ENCODE measurements at regions not wholly inside any gene's neighbourhood (a gene's known extent, or its start where the extent isn't known, plus 50 kb on each side); places are given as distances from the start of the nearest gene placed in this dataset.

DNA sequence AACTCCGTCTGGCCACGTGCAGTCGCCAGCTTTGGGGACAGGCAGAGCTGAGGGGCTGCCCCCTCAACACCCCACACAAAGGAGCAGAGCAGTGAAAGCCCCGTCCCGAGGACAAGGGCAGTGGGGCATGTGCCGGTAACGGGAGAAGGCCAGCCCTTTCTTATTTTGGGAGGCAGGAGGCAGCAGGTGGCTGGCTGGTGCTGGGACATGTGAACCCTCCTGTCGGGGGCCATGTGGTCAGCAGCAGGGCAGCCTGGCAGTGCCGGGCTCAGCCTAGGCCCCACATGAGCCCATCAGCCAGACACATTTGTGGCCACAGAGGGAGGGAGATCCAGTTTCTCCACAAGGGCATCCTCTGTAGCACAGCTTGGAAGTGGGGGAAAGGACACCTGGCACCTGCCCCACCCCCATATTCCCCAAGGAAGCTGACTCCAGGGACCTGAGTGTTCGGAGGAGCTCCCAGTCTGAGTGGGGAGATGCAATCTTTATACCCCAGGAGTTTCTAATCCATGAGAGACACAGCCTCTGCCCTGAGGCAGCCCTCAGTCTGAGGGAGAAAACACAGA is 137.6 kb downstream of the MRPL14 start:
- no peak for TF ChIP-seq TAF1 (IDR thresholded peaks at IDR 0.05; ENCODE audit: borderline replicate concordance, insufficient read depth, low read length)
- no peak for TF ChIP-seq REST (IDR thresholded peaks at IDR 0.05; ENCODE audit: insufficient read depth in 1 of 2, low read depth in 2 of 2, low read length in 2 of 2)
- TF ChIP-seq SIN3A (IDR thresholded peaks at IDR 0.05; ENCODE audit: borderline replicate concordance, insufficient read depth, low read length), result no peak
- no peak for TF ChIP-seq POLR2AphosphoS5 (IDR thresholded peaks at IDR 0.05; ENCODE audit: low read depth, low read length)

DNA sequence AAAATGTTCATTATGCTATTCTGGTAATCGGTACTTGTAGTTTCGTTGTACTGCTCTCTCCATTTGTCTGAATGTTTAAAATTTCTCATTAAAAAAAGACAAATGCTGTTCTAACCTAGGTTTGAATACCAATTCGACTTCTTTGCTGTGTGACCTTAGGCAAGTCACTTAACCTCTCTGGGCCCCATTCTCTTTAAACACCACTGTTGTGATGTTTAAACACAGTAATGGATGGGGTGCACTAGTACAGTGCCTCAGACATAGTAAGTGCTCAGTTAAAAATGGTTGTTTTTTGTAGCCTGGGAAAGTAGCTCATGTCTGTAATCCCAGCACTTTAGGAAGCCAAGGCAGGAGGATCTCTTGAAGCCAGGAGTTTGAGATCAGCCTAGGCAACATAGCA is 138.5 kb downstream of the MRPL14 start:
- no peak for TF ChIP-seq REST (IDR thresholded peaks at IDR 0.05; ENCODE audit: insufficient read depth in 1 of 2, low read depth in 2 of 2, low read length in 2 of 2)
- TF ChIP-seq POLR2AphosphoS5 (IDR thresholded peaks at IDR 0.05; ENCODE audit: low read depth, low read length), result no peak
- no peak for TF ChIP-seq FOXP2 (optimal IDR thresholded peaks at IDR 0.05; ENCODE audit: borderline replicate concordance, extremely low read depth, extremely low read length, insufficient read depth)
- no peak for TF ChIP-seq TAF1 (IDR thresholded peaks at IDR 0.05; ENCODE audit: borderline replicate concordance, insufficient read depth, low read length)
- no peak for TF ChIP-seq SIN3A (IDR thresholded peaks at IDR 0.05; ENCODE audit: borderline replicate concordance, insufficient read depth, low read length)

- TF ChIP-seq FOXP2 (optimal IDR thresholded peaks at IDR 0.05; ENCODE audit: borderline replicate concordance, extremely low read depth, extremely low read length, insufficient read depth) (no peak), TAF1 (IDR thresholded peaks at IDR 0.05; ENCODE audit: borderline replicate concordance, insufficient read depth, low read length) (no peak), SIN3A (IDR thresholded peaks at IDR 0.05; ENCODE audit: borderline replicate concordance, insufficient read depth, low read length) (no peak), POLR2AphosphoS5 (IDR thresholded peaks at IDR 0.05; ENCODE audit: low read depth, low read length) (no peak), REST (IDR thresholded peaks at IDR 0.05; ENCODE audit: insufficient read depth in 1 of 2, low read depth in 2 of 2, low read length in 2 of 2) (no peak)
Measured at GRCh38 chr6:43987838-43988439, 139.3 kb downstream of the MRPL14 start.

DNA sequence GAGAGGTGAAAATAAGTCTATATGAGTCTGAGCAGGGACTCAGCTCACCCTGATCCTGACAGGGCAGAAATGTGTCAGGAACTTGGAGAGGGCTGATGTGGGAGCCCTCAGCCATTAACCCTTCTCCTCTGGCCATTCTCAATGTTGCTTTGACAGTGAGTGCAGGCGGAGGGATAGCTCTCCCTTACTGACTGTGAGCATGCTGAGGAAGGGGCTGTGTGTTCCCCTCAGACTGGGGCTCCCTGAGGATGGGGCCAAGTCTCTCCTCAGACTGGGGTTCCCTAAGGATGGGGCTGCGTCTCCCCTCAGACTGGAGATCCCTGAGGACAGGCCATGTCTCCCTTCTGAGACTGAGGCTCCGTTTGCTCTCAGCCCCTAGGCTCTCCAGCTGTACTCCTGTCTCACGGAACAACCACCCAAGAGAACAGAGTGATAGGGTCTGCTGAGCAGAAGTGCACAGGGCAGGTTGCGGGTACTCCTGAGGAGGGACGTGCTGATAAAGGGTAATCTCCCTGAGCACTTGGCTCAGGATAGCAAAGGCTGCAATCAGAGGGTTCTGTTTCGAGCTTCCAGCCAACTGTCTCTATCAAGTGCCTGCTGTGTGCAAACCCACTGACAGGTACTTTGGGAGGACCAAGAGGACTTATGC is 141.0 kb downstream of the MRPL14 start:
- TF ChIP-seq FOXP2 (optimal IDR thresholded peaks at IDR 0.05; ENCODE audit: borderline replicate concordance, extremely low read depth, extremely low read length, insufficient read depth) (no peak), SIN3A (IDR thresholded peaks at IDR 0.05; ENCODE audit: borderline replicate concordance, insufficient read depth, low read length) (no peak), POLR2AphosphoS5 (IDR thresholded peaks at IDR 0.05; ENCODE audit: low read depth, low read length) (no peak), REST (IDR thresholded peaks at IDR 0.05; ENCODE audit: insufficient read depth in 1 of 2, low read depth in 2 of 2, low read length in 2 of 2) (no peak), TAF1 (IDR thresholded peaks at IDR 0.05; ENCODE audit: borderline replicate concordance, insufficient read depth, low read length) (no peak)

Data from PFSK-1 (cell line).